DOHH2 (cell line): ENCODE measurements at regions not wholly inside any gene's neighbourhood (a gene's known extent, or its start where the extent isn't known, plus 50 kb on each side); places are given as distances from the start of the nearest gene placed in this dataset.
"Not testable (repeated sequence)": the region's sequence is repeated elsewhere in the genome, so short reads cannot be mapped to it uniquely, and the experiment has no call there.

Source experiments
- EZH2phosphoT487 ChIP-seq: fragments of 200-600 bp; sonication (generic); IDR thresholded peaks from 2 replicates; pipeline ENCODE4 v1.6.1; 2017; ENCODE audit warnings: borderline replicate concordance, mild to moderate bottlenecking, antibody characterized with exemption, low read length, moderate library complexity, mixed read lengths
- TF ChIP-seq, protein P1 (sequence below): fragments of 200-600 bp; sonication (generic); IDR thresholded peaks from one replicate; pipeline ENCODE4 v1.5.1; 2014; ENCODE audit warnings: antibody characterized with exemption, mild to moderate bottlenecking, low read depth, low read length; ENCODE audit not compliant: poor library complexity, severe bottlenecking

- TF ChIP-seq, protein P1, sequence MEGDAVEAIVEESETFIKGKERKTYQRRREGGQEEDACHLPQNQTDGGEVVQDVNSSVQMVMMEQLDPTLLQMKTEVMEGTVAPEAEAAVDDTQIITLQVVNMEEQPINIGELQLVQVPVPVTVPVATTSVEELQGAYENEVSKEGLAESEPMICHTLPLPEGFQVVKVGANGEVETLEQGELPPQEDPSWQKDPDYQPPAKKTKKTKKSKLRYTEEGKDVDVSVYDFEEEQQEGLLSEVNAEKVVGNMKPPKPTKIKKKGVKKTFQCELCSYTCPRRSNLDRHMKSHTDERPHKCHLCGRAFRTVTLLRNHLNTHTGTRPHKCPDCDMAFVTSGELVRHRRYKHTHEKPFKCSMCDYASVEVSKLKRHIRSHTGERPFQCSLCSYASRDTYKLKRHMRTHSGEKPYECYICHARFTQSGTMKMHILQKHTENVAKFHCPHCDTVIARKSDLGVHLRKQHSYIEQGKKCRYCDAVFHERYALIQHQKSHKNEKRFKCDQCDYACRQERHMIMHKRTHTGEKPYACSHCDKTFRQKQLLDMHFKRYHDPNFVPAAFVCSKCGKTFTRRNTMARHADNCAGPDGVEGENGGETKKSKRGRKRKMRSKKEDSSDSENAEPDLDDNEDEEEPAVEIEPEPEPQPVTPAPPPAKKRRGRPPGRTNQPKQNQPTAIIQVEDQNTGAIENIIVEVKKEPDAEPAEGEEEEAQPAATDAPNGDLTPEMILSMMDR, result not testable (repeated sequence)
- not testable (repeated sequence) for TF ChIP-seq EZH2phosphoT487
Observed at GRCh38 chr2:132221886-132222285, 60.1 kb upstream of the ANKRD30BL start.
